CD8-positive, alpha-beta memory T cell (primary cell): ENCODE measurements at regions not wholly inside any gene's neighbourhood (a gene's known extent, or its start where the extent isn't known, plus 50 kb on each side); places are given as distances from the start of the nearest gene placed in this dataset.

Source experiments
- CTCF ChIA-PET: fragments of 350-600 bp; sonication (Branson Sonifier 250); formaldehyde crosslinking; loops from one replicate; lab custom pipeline; 2021; ENCODE audit warnings: antibody characterized with exemption; lab: Charles Lee
- POLR2A ChIA-PET: fragments of 350-600 bp; sonication (Branson Sonifier 250); formaldehyde crosslinking; loops from one replicate; lab custom pipeline; 2021; ENCODE audit warnings: antibody characterized with exemption; lab: Charles Lee
- DNase-seq, 5 donors: peaks; one replicate each; pipeline versions ENCODE4 v3.0.0 to v3.0.0-alpha.2; 2020 to 2022; ENCODE audit warnings: mixed read lengths in 1 of 5
- H3K27ac ChIP-seq: one replicate; pipeline ENCODE4 v1.7.0; 2013; ENCODE audit warnings: low read depth, mild to moderate bottlenecking, low read length, moderate library complexity
- H3K27me3 ChIP-seq: 2 replicates; pipeline ENCODE4 v1.7.0; 2013; ENCODE audit warnings: low read length, mild to moderate bottlenecking; ENCODE audit not compliant: insufficient read depth, poor library complexity, severe bottlenecking
- H3K36me3 ChIP-seq: 2 replicates; pipeline ENCODE4 v1.7.0; 2013; ENCODE audit warnings: mild to moderate bottlenecking, low read length, moderate library complexity; ENCODE audit not compliant: insufficient read depth
- H3K4me1 ChIP-seq: 2 replicates; pipeline ENCODE4 v1.7.0; 2013; ENCODE audit warnings: mild to moderate bottlenecking, low read length, moderate library complexity; ENCODE audit not compliant: insufficient read depth
- H3K4me3 ChIP-seq: 2 replicates; pipeline ENCODE4 v1.7.0; 2013; ENCODE audit warnings: mild to moderate bottlenecking, low read length
- H3K9me3 ChIP-seq: 2 replicates; pipeline ENCODE4 v1.7.0; 2013; ENCODE audit warnings: mild to moderate bottlenecking, low read length
- H3K27ac Mint-ChIP-seq, 8 donors: one replicate each; pipeline ENCODE4 v1.8.0; 2020 to 2021; ENCODE audit warnings: mixed read lengths in 8 of 8, mild to moderate bottlenecking in 6 of 8, inconsistent platforms in 3 of 8, moderate library complexity in 3 of 8
- H3K27me3 Mint-ChIP-seq, 2 donors: one replicate each; pipeline ENCODE4 v1.8.0; 2020 to 2021; ENCODE audit warnings: mixed read lengths in 2 of 2, mild to moderate bottlenecking in 1 of 2, moderate library complexity in 1 of 2
- H3K36me3 Mint-ChIP-seq, 3 donors: one replicate each; pipeline ENCODE4 v1.8.0; 2020 to 2021; ENCODE audit warnings: mixed read lengths in 3 of 3, inconsistent platforms in 1 of 3, mild to moderate bottlenecking in 1 of 3
- H3K4me1 Mint-ChIP-seq, 3 donors: one replicate each; pipeline ENCODE4 v1.8.0; 2020 to 2021; ENCODE audit warnings: mixed read lengths in 3 of 3, inconsistent platforms in 1 of 3, mild to moderate bottlenecking in 1 of 3
- H3K4me3 Mint-ChIP-seq, 7 donors: one replicate each; pipeline ENCODE4 v1.8.0; 2020 to 2021; ENCODE audit warnings: mixed read lengths in 7 of 7, mild to moderate bottlenecking in 6 of 7, moderate library complexity in 4 of 7, inconsistent platforms in 2 of 7
- H3K9me3 Mint-ChIP-seq, 5 donors: one replicate each; pipeline ENCODE4 v1.8.0; 2020 to 2022; ENCODE audit warnings: mixed read lengths in 5 of 5, mild to moderate bottlenecking in 3 of 5, moderate library complexity in 2 of 5, inconsistent platforms in 1 of 5

- DNase-seq = no peak
- H3K36me3 ChIP-seq = no peaks in the 10 kb centered on the region
- no peaks in the 10 kb centered on the region for H3K9me3 ChIP-seq
- Mint-ChIP-seq H3K36me3 (peaks cover 0 to 4% (median 0%) of the 10 kb centered on the region in 3 donors), H3K27ac (no peak overlapping the region), H3K4me3 (no peak overlapping the region), H3K4me1 (no peaks in the 10 kb centered on the region), H3K27me3 (no peaks in the 10 kb centered on the region), H3K9me3 (peaks cover 3 to 17% (median 7%) of the 10 kb centered on the region in 5 donors)
- no peak overlapping the region for H3K27ac ChIP-seq
- no peaks in the 10 kb centered on the region for H3K27me3 ChIP-seq
- ChIA-PET POLR2A (no interaction called here), CTCF (no interaction called here)
- H3K4me3 ChIP-seq = no peak overlapping the region
- H3K4me1 ChIP-seq = no peaks in the 10 kb centered on the region
These were observed 121.2 kb downstream of the TUBA3C start for GRCh38 chr13:19060311-19061002.

GRCh38 chr13:19059016-19059780 lies 122.4 kb downstream of the TUBA3C start:
- Histone ChIP-seq H3K4me3 (no peak overlapping the region), H3K4me1 (no peaks in the 10 kb centered on the region), H3K9me3 (no peaks in the 10 kb centered on the region), H3K27me3 (no peaks in the 10 kb centered on the region), H3K36me3 (no peaks in the 10 kb centered on the region), H3K27ac (no peak overlapping the region)
- ChIA-PET POLR2A (no interaction called here), CTCF (no interaction called here)
- H3K9me3 Mint-ChIP-seq = peaks cover 2 to 12% (median 5%) of the 10 kb centered on the region in 5 donors
- H3K4me1 Mint-ChIP-seq = no peaks in the 10 kb centered on the region
- H3K27me3 Mint-ChIP-seq = no peaks in the 10 kb centered on the region
- H3K36me3 Mint-ChIP-seq = no peaks in the 10 kb centered on the region
- H3K4me3 Mint-ChIP-seq = no peak overlapping the region
- no peak overlapping the region for H3K27ac Mint-ChIP-seq
- DNase-seq = no peak

DNA sequence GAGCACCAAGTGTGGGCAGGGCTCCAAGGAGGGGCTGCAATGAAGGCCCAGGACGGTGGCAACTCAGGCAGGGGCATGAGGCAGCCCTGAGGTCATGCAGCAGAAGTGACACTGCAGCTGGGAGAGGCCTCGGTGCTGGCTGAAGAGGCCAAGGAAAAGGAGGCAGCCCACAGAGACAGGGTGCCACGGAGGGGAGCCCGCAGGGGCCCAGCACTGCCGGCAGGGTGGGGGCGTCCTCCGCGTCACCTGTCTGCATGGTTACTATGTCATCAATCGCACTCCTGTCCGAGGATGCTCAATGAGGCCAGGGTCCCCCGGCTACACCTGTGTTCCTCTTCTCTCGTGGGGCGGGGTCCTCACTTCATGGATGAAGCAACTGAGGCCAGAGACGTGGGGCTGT lies 123.1 kb downstream of the TUBA3C start:
- Mint-ChIP-seq H3K27ac (no peak overlapping the region), H3K4me3 (no peak overlapping the region), H3K36me3 (no peaks in the 10 kb centered on the region), H3K4me1 (no peaks in the 10 kb centered on the region), H3K9me3 (peaks cover 0 to 9% (median 2%) of the 10 kb centered on the region in 5 donors), H3K27me3 (no peaks in the 10 kb centered on the region)
- Histone ChIP-seq H3K27ac (no peak overlapping the region), H3K4me3 (no peak overlapping the region), H3K36me3 (no peaks in the 10 kb centered on the region), H3K4me1 (no peaks in the 10 kb centered on the region), H3K27me3 (no peaks in the 10 kb centered on the region), H3K9me3 (no peaks in the 10 kb centered on the region)
- ChIA-PET POLR2A (no interaction called here), CTCF (no interaction called here)
- DNase-seq = no peak

GRCh38 chr13:19057588-19058340 lies 123.9 kb downstream of the TUBA3C start:
- H3K27me3 Mint-ChIP-seq = no peaks in the 10 kb centered on the region
- DNase-seq = no peak
- Histone ChIP-seq H3K9me3 (no peaks in the 10 kb centered on the region), H3K27me3 (no peaks in the 10 kb centered on the region), H3K4me3 (no peak overlapping the region), H3K36me3 (no peaks in the 10 kb centered on the region), H3K4me1 (no peaks in the 10 kb centered on the region), H3K27ac (no peak overlapping the region)
- CTCF ChIA-PET = no interaction called here
- no peak overlapping the region for H3K4me3 Mint-ChIP-seq
- H3K9me3 Mint-ChIP-seq = peaks cover 0 to 6% (median 2%) of the 10 kb centered on the region in 5 donors
- POLR2A ChIA-PET = no interaction called here
- no peaks in the 10 kb centered on the region for H3K36me3 Mint-ChIP-seq
- H3K27ac Mint-ChIP-seq = no peak overlapping the region
- no peaks in the 10 kb centered on the region for H3K4me1 Mint-ChIP-seq

DNA sequence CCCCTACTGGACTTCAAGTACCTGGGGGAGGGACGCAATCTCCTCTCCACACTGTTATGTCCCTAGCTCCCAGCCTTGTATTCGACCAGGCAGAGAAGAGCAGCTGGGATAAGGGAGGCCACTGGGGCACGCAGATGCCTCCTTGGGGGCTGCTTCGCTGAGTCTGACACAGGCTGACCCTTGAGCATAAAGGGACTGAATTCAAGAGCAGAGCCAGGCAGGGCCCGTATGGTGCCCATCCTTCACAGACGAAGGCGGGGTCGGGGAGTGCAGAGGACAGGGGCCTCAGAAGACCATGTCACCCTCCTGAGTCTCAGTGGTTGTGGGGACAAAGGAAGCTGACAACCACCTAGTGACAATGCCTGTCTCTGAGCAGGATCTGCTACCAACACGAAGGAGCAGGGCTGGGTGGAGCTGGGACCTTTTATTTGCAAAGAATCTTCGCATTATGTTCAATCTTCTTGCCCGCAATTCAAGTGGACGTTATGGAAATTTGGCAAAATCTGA lies 124.6 kb downstream of the TUBA3C start:
- DNase-seq = no peak
- Histone ChIP-seq H3K4me3 (no peak overlapping the region), H3K27me3 (no peaks in the 10 kb centered on the region), H3K9me3 (no peaks in the 10 kb centered on the region), H3K27ac (no peak overlapping the region), H3K36me3 (no peaks in the 10 kb centered on the region), H3K4me1 (no peaks in the 10 kb centered on the region)
- ChIA-PET CTCF (no interaction called here), POLR2A (no interaction called here)
- Mint-ChIP-seq H3K4me3 (no peak overlapping the region), H3K4me1 (no peaks in the 10 kb centered on the region), H3K36me3 (no peaks in the 10 kb centered on the region), H3K27ac (no peak overlapping the region), H3K27me3 (no peaks in the 10 kb centered on the region), H3K9me3 (peaks cover 0 to 8% (median 2%) of the 10 kb centered on the region in 5 donors)

GRCh38 chr13:19056355-19056880 lies 125.2 kb downstream of the TUBA3C start:
- no peaks in the 10 kb centered on the region for H3K4me1 Mint-ChIP-seq
- ChIA-PET CTCF (no interaction called here), POLR2A (no interaction called here)
- H3K27me3 Mint-ChIP-seq = no peaks in the 10 kb centered on the region
- no peak for DNase-seq
- H3K9me3 Mint-ChIP-seq = peaks cover 0 to 7% (median 5%) of the 10 kb centered on the region in 5 donors
- H3K4me3 ChIP-seq = no peak overlapping the region
- H3K9me3 ChIP-seq = no peaks in the 10 kb centered on the region
- H3K4me3 Mint-ChIP-seq = no peak overlapping the region
- no peak overlapping the region for H3K27ac Mint-ChIP-seq
- H3K36me3 Mint-ChIP-seq = no peaks in the 10 kb centered on the region
- H3K27ac ChIP-seq = no peak overlapping the region
- no peaks in the 10 kb centered on the region for H3K27me3 ChIP-seq
- H3K36me3 ChIP-seq = no peaks in the 10 kb centered on the region
- H3K4me1 ChIP-seq = no peaks in the 10 kb centered on the region

GRCh38 chr13:19055611-19056010 lies 126.0 kb downstream of the TUBA3C start:
- no peaks in the 10 kb centered on the region for H3K27me3 Mint-ChIP-seq
- H3K4me1 ChIP-seq = no peaks in the 10 kb centered on the region
- peaks cover 0 to 7% (median 5%) of the 10 kb centered on the region in 5 donors for H3K9me3 Mint-ChIP-seq
- no peak overlapping the region for H3K27ac Mint-ChIP-seq
- no peak overlapping the region for H3K4me3 ChIP-seq
- H3K4me1 Mint-ChIP-seq = no peaks in the 10 kb centered on the region
- ChIA-PET POLR2A (no interaction called here), CTCF (no interaction called here)
- no peaks in the 10 kb centered on the region for H3K27me3 ChIP-seq
- no peaks in the 10 kb centered on the region for H3K9me3 ChIP-seq
- H3K36me3 Mint-ChIP-seq = no peaks in the 10 kb centered on the region
- no peak overlapping the region for H3K27ac ChIP-seq
- no peak for DNase-seq
- H3K4me3 Mint-ChIP-seq = no peak overlapping the region
- no peaks in the 10 kb centered on the region for H3K36me3 ChIP-seq

DNA sequence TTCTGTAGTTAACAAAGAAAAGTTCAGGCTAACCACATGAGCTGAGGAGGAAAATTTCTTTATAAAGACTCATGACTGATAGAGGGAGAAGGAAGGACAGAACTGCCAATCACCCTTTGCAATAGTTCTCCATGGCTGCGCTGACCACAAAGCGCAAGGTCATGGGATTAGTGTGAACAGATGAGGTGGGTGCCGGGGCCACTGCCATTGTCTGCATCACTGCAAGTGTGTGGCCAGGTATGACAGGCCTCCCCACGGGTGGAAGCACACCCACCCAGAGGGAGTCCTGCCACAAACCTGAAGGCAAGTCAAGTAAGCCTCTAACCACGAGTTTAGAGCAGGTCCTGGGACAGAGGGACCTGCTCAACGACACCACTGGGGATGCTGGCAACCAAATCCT lies 128.1 kb downstream of the TUBA3C start:
- Mint-ChIP-seq H3K27me3 (no peaks in the 10 kb centered on the region), H3K4me1 (no peaks in the 10 kb centered on the region), H3K4me3 (no peak overlapping the region), H3K27ac (no peak overlapping the region), H3K36me3 (no peaks in the 10 kb centered on the region), H3K9me3 (peaks cover 0 to 5% (median 5%) of the 10 kb centered on the region in 5 donors)
- ChIA-PET POLR2A (no interaction called here), CTCF (no interaction called here)
- no peak overlapping the region for H3K4me3 ChIP-seq
- H3K4me1 ChIP-seq = no peaks in the 10 kb centered on the region
- no peaks in the 10 kb centered on the region for H3K36me3 ChIP-seq
- DNase-seq = no peak
- H3K27me3 ChIP-seq = no peaks in the 10 kb centered on the region
- H3K27ac ChIP-seq = no peak overlapping the region
- H3K9me3 ChIP-seq = no peaks in the 10 kb centered on the region
